Endodermal cell (in vitro differentiated cells): ENCODE measurements at regions not wholly inside any gene's neighbourhood (a gene's known extent, or its start where the extent isn't known, plus 50 kb on each side); places are given as distances from the start of the nearest gene placed in this dataset.
"Not testable (repeated sequence)": the region's sequence is repeated elsewhere in the genome, so short reads cannot be mapped to it uniquely, and the experiment has no call there.

Experiments
- DNase-seq: peaks from one replicate; pipeline ENCODE4 v3.0.0-alpha.2; 2017
- H3K27ac ChIP-seq: 2 replicates; pipeline ENCODE4 v1.5.1; 2013; ENCODE audit warnings: mild to moderate bottlenecking, low read depth, low read length, moderate library complexity
- H3K27me3 ChIP-seq: 2 replicates; pipeline ENCODE4 v1.6.1; 2013; ENCODE audit warnings: mild to moderate bottlenecking, low read length, moderate library complexity; ENCODE audit not compliant: insufficient read depth, control insufficient read depth, poor library complexity, severe bottlenecking
- H3K36me3 ChIP-seq: 2 replicates; pipeline ENCODE4 v1.7.0; 2013; ENCODE audit warnings: mild to moderate bottlenecking, low read length, moderate library complexity; ENCODE audit not compliant: control insufficient read depth, insufficient read depth
- H3K4me1 ChIP-seq: one replicate; pipeline ENCODE4 v1.7.0; 2013; ENCODE audit warnings: low read length; ENCODE audit not compliant: control insufficient read depth, insufficient read depth
- H3K4me3 ChIP-seq: 2 replicates; pipeline ENCODE4 v1.5.1; 2013; ENCODE audit warnings: mild to moderate bottlenecking, low read length, moderate library complexity
- H3K9ac ChIP-seq: 2 replicates; pipeline ENCODE4 v1.6.1; 2013; ENCODE audit warnings: mild to moderate bottlenecking, low read length, moderate library complexity; ENCODE audit not compliant: poor library complexity, severe bottlenecking; ENCODE audit errors: extremely low read depth
- H3K9me3 ChIP-seq: 2 replicates; pipeline ENCODE4 v1.6.1; 2013; ENCODE audit warnings: mild to moderate bottlenecking, low read length, moderate library complexity; ENCODE audit not compliant: control insufficient read depth
- H3K27ac Mint-ChIP-seq: 2 replicates; pipeline ENCODE4 v1.8.0; 2020; ENCODE audit warnings: mixed read lengths
- H3K27me3 Mint-ChIP-seq: 2 replicates; pipeline ENCODE4 v1.8.0; 2021; ENCODE audit warnings: mild to moderate bottlenecking, mixed read lengths; ENCODE audit not compliant: insufficient read depth
- H3K36me3 Mint-ChIP-seq: 2 replicates; pipeline ENCODE4 v1.8.0; 2020; ENCODE audit warnings: low read depth, mixed read lengths
- H3K4me1 Mint-ChIP-seq: 2 replicates; pipeline ENCODE4 v1.8.0; 2020; ENCODE audit warnings: mixed read lengths
- H3K4me3 Mint-ChIP-seq: 2 replicates; pipeline ENCODE4 v1.8.0; 2020; ENCODE audit warnings: mild to moderate bottlenecking, moderate library complexity, mixed read lengths
- H3K9me3 Mint-ChIP-seq: 2 replicates; pipeline ENCODE4 v1.8.0; 2020; ENCODE audit warnings: mild to moderate bottlenecking, mixed read lengths
- WGBS, 2 experiments: methylation state at CpG; one replicate each; pipeline versions ENCODE4 v1.1.5 to v1.1.7; 2013; ENCODE audit warnings: missing lambda C conversion rate in 2 of 2, mixed read lengths in 1 of 2; ENCODE audit not compliant: insufficient coverage in 1 of 2, insufficient read length in 1 of 2; 5-methylcytosine and 5-hydroxymethylcytosine counted together
- TF ChIP-seq, protein P1 (sequence below): fragments of 200-600 bp; sonication (generic); conservative IDR thresholded peaks from 2 replicates; pipeline ENCODE4 v1.5.0; 2021; ENCODE audit warnings: antibody characterized with exemption, mild to moderate bottlenecking

DNA sequence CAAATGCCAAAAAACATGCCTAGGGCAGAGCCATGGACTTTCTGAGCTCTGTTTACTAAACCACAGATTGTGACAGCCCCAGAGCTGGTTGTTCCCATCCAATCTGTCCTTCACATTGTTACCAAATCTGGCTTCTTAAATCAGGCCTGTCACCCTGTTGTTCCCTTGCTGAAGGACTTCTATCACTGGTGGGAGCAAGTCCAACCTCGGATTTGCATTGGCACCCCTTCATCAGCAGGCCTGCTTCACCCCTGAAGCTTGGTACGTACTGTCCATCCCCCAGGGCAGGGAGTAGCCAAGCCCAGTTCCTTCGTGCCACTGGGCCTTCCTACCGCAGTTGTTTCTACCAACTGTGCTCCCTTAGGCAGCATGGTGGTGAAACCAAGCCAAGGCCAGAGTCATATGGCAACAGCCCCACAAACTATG is 357.3 kb upstream of the JARID2 start:
- TF ChIP-seq, protein P1, sequence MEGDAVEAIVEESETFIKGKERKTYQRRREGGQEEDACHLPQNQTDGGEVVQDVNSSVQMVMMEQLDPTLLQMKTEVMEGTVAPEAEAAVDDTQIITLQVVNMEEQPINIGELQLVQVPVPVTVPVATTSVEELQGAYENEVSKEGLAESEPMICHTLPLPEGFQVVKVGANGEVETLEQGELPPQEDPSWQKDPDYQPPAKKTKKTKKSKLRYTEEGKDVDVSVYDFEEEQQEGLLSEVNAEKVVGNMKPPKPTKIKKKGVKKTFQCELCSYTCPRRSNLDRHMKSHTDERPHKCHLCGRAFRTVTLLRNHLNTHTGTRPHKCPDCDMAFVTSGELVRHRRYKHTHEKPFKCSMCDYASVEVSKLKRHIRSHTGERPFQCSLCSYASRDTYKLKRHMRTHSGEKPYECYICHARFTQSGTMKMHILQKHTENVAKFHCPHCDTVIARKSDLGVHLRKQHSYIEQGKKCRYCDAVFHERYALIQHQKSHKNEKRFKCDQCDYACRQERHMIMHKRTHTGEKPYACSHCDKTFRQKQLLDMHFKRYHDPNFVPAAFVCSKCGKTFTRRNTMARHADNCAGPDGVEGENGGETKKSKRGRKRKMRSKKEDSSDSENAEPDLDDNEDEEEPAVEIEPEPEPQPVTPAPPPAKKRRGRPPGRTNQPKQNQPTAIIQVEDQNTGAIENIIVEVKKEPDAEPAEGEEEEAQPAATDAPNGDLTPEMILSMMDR = no peak

DNA sequence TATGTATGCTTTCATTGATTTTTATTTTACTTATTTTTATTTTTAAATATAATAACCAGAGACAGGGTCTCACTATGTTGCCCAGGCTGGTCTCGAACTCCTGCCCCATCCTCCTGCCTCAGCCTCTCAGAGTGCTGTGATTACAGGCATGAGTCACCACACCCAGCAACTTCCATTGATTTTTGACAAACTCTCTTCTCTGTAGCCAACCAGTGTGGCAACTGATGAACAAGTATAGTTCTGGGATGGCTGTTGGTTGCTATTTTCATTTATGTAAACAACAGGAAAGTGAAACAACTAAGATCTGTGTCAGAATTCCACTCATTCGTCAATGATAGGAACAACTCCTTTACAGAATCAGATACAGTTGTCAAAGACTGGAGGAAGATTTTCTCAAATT is 356.7 kb upstream of the JARID2 start:
- WGBS, 2 experiments = 93 to 100% methylated on average over 1 to 2 of the region's 2 CpGs
- no peaks in the 10 kb centered on the region for H3K27me3 ChIP-seq
- peaks cover 16% of the 10 kb centered on the region for H3K4me1 Mint-ChIP-seq
- DNase-seq = no peak
- H3K9me3 ChIP-seq = peaks cover 18% of the 10 kb centered on the region
- no peak overlapping the region for H3K27ac ChIP-seq
- H3K9me3 Mint-ChIP-seq = peaks cover 21% of the 10 kb centered on the region
- peaks cover 4% of the 10 kb centered on the region for H3K4me1 ChIP-seq
- TF ChIP-seq, protein P1 = no peak
- H3K36me3 ChIP-seq = no peaks in the 10 kb centered on the region
- no peak overlapping the region for H3K4me3 Mint-ChIP-seq
- H3K9ac ChIP-seq = no peak overlapping the region
- no peak overlapping the region for H3K4me3 ChIP-seq
- H3K27me3 Mint-ChIP-seq = no peaks in the 10 kb centered on the region
- no peak overlapping the region for H3K27ac Mint-ChIP-seq
- no peaks in the 10 kb centered on the region for H3K36me3 Mint-ChIP-seq

More for the DNA sequence above, 357.3 kb upstream of the JARID2 start:
- H3K36me3 ChIP-seq = no peaks in the 10 kb centered on the region
- peaks cover 12% of the 10 kb centered on the region for H3K9me3 ChIP-seq
- H3K4me3 ChIP-seq = no peak overlapping the region
- H3K4me1 ChIP-seq = peaks cover 4% of the 10 kb centered on the region
- 95 to 100% methylated on average over 2 to 4 of the region's 4 CpGs for WGBS, 2 experiments
- no peak overlapping the region for H3K27ac Mint-ChIP-seq
- no peak for DNase-seq
- H3K9ac ChIP-seq = no peak overlapping the region
- no peaks in the 10 kb centered on the region for H3K27me3 Mint-ChIP-seq
- H3K4me3 Mint-ChIP-seq = no peak overlapping the region
- no peak overlapping the region for H3K27ac ChIP-seq
- no peaks in the 10 kb centered on the region for H3K36me3 Mint-ChIP-seq
- peaks cover 15% of the 10 kb centered on the region for H3K9me3 Mint-ChIP-seq
- H3K27me3 ChIP-seq = no peaks in the 10 kb centered on the region
- peaks cover 21% of the 10 kb centered on the region for H3K4me1 Mint-ChIP-seq

DNA sequence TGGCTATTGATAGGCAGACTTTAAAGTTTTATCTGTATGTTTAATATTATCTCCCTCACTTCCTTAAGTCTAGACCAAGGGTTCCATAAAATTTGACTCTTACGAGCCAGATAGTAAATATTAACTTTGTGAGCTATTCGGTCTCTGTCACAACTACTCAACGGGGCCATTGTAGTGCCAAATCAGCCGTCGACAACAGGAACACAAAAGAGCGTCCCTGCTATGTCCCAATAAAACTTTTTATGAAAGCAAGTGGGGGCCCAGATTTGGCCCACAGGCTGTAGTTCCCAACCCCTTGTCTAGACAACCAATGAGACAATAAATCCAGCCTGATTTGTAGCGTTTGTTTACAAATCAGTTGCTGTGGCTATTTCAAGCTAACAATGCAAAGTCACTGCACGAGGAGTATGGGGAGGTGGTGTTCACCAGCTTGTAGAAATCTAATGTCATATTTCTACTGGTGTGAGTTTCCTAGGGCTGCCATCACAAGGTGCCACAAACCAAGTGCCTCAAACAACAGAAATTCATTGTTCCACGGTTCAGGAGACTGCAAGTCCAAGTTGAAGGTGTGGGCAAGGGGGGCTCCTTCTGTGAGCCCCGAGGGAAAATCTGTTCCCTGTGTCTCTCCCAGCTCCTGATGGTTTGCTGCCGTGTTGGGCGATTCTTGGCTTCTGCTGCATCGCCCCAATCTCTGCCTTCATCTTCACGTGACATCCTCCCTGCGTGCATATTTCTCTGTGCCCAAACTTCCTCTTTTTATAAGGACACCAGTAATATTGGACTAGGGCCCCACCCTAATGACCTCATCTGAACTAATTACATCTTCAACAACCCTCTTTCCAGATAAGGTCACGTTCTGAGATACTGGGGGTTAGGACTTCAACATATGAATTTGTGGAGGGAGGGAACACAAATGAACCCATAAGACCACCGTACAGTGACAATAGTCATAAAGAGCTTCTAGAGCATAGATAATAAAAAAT is 356.0 kb upstream of the JARID2 start:
- Mint-ChIP-seq H3K4me3 (no peak overlapping the region), H3K27me3 (no peaks in the 10 kb centered on the region), H3K4me1 (peaks cover 15% of the 10 kb centered on the region), H3K27ac (no peak overlapping the region), H3K36me3 (no peaks in the 10 kb centered on the region), H3K9me3 (peaks cover 22% of the 10 kb centered on the region)
- TF ChIP-seq, protein P1 = no peak
- Histone ChIP-seq H3K4me3 (no peak overlapping the region), H3K4me1 (peaks cover 4% of the 10 kb centered on the region), H3K9ac (no peak overlapping the region), H3K36me3 (no peaks in the 10 kb centered on the region), H3K27ac (peak overlapping the region; percentile 36), H3K9me3 (peaks cover 19% of the 10 kb centered on the region), H3K27me3 (no peaks in the 10 kb centered on the region)
- DNase-seq = no peak
- 89 to 96% methylated on average over 15 to 17 of the region's 17 CpGs for WGBS, 2 experiments

DNA sequence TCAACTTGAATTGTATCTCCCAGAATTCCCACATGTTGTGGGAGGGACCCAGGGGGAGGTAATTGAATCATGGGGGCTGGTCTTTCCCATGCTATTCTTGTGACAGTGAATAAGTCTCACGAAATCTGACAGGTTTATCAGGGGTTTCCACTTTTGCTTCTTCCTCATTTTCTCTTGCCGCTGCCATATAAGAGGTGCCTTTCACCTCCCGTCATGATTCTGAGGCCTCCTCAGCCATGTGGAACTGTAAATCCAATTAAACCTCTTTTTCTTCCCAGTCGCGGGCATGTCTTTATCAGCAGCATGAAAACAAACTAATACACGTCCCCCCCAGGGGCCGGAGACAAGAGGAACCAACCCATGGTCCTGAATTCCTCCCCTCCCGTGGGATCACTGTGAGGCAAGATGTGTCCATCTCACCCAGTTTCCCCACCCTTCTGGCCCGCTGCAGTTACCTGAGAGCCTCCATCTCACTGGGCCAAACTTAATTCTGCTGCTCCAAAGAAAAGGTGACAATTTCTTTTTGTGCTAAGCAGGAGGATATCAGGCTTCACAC is 354.0 kb upstream of the JARID2 start:
- not testable (repeated sequence) for H3K9ac ChIP-seq, H3K4me3 Mint-ChIP-seq, H3K4me3 ChIP-seq, H3K27ac ChIP-seq, H3K4me1 ChIP-seq, H3K36me3 ChIP-seq, H3K36me3 Mint-ChIP-seq, H3K27me3 Mint-ChIP-seq, H3K27me3 ChIP-seq
- DNase-seq = peak; percentile 76
- Mint-ChIP-seq H3K9me3 (peaks cover 24% of the 10 kb centered on the region), H3K27ac (peak overlapping the region; percentile 56), H3K4me1 (peaks cover 15% of the 10 kb centered on the region)
- peaks cover 19% of the 10 kb centered on the region for H3K9me3 ChIP-seq
- 44 to 48% methylated on average over 3 to 9 of the region's 9 CpGs for WGBS, 2 experiments
